ENCODE measurements at regions not wholly inside any gene's neighbourhood (a gene's known extent, or its start where the extent isn't known, plus 50 kb on each side); places are given as distances from the start of the nearest gene placed in this dataset.

DNA sequence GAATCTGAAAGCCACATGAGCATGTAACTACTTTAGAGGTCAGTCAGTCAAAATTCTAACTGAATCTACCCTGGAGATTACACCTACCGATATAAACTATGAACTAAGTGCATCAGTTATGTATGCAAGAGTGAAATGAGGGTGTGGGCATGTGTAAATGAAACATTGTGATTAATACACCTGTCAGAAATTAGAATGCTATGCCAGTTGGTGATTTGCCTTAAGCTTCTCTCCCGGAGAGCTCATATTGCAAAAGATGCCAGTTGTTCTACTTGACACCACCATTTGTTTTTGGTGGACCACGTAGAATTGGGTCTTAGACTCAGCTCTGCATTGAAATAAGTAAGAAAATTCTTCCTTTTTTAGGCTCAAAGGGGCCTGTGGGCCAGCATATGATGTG lies 91.0 kb upstream of the KBTBD8 start (continued):
- TF ChIP-seq, protein P1, sequence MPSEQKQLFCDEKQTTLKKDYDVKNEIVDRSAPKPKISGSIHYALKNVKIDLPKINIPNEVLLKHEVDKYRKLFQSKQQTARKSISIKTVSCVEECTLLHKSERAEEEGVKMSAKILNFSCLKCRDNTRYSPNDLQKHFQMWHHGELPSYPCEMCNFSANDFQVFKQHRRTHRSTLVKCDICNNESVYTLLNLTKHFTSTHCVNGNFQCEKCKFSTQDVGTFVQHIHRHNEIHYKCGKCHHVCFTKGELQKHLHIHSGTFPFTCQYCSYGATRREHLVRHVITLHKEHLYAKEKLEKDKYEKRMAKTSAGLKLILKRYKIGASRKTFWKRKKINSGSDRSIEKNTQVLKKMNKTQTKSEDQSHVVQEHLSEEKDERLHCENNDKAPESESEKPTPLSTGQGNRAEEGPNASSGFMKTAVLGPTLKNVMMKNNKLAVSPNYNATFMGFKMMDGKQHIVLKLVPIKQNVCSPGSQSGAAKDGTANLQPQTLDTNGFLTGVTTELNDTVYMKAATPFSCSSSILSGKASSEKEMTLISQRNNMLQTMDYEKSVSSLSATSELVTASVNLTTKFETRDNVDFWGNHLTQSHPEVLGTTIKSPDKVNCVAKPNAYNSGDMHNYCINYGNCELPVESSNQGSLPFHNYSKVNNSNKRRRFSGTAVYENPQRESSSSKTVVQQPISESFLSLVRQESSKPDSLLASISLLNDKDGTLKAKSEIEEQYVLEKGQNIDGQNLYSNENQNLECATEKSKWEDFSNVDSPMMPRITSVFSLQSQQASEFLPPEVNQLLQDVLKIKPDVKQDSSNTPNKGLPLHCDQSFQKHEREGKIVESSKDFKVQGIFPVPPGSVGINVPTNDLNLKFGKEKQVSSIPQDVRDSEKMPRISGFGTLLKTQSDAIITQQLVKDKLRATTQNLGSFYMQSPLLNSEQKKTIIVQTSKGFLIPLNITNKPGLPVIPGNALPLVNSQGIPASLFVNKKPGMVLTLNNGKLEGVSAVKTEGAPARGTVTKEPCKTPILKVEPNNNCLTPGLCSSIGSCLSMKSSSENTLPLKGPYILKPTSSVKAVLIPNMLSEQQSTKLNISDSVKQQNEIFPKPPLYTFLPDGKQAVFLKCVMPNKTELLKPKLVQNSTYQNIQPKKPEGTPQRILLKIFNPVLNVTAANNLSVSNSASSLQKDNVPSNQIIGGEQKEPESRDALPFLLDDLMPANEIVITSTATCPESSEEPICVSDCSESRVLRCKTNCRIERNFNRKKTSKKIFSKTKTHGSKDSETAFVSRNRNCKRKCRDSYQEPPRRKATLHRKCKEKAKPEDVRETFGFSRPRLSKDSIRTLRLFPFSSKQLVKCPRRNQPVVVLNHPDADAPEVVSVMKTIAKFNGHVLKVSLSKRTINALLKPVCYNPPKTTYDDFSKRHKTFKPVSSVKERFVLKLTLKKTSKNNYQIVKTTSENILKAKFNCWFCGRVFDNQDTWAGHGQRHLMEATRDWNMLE (tag by site-specific recombination; conservative IDR thresholded peaks at IDR 0.05; ENCODE audit: low read depth), result no peak
- TF ChIP-seq, protein P2, sequence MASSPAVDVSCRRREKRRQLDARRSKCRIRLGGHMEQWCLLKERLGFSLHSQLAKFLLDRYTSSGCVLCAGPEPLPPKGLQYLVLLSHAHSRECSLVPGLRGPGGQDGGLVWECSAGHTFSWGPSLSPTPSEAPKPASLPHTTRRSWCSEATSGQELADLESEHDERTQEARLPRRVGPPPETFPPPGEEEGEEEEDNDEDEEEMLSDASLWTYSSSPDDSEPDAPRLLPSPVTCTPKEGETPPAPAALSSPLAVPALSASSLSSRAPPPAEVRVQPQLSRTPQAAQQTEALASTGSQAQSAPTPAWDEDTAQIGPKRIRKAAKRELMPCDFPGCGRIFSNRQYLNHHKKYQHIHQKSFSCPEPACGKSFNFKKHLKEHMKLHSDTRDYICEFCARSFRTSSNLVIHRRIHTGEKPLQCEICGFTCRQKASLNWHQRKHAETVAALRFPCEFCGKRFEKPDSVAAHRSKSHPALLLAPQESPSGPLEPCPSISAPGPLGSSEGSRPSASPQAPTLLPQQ (tag by site-specific recombination; IDR thresholded peaks at IDR 0.05), result no peak
- no peak for TF ChIP-seq ZSCAN23 (tag by site-specific recombination; IDR thresholded peaks at IDR 0.05)
- TF ChIP-seq, protein P3, sequence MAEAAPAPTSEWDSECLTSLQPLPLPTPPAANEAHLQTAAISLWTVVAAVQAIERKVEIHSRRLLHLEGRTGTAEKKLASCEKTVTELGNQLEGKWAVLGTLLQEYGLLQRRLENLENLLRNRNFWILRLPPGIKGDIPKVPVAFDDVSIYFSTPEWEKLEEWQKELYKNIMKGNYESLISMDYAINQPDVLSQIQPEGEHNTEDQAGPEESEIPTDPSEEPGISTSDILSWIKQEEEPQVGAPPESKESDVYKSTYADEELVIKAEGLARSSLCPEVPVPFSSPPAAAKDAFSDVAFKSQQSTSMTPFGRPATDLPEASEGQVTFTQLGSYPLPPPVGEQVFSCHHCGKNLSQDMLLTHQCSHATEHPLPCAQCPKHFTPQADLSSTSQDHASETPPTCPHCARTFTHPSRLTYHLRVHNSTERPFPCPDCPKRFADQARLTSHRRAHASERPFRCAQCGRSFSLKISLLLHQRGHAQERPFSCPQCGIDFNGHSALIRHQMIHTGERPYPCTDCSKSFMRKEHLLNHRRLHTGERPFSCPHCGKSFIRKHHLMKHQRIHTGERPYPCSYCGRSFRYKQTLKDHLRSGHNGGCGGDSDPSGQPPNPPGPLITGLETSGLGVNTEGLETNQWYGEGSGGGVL (tag by site-specific recombination; IDR thresholded peaks at IDR 0.05), result no peak
- TF ChIP-seq, protein P4, sequence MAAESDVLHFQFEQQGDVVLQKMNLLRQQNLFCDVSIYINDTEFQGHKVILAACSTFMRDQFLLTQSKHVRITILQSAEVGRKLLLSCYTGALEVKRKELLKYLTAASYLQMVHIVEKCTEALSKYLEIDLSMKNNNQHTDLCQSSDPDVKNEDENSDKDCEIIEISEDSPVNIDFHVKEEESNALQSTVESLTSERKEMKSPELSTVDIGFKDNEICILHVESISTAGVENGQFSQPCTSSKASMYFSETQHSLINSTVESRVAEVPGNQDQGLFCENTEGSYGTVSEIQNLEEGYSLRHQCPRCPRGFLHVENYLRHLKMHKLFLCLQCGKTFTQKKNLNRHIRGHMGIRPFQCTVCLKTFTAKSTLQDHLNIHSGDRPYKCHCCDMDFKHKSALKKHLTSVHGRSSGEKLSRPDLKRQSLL (tag by site-specific recombination; IDR thresholded peaks at IDR 0.05), result no peak
- TF ChIP-seq ZNF785 (tag by site-specific recombination; IDR thresholded peaks at IDR 0.05), result no peak
- TF ChIP-seq ATF2 (tag by site-specific recombination; IDR thresholded peaks at IDR 0.05; ENCODE audit: low read depth), result no peak
- no peak for TF ChIP-seq ZNF2 (tag by site-specific recombination; IDR thresholded peaks at IDR 0.05)
- TF ChIP-seq, protein P5, sequence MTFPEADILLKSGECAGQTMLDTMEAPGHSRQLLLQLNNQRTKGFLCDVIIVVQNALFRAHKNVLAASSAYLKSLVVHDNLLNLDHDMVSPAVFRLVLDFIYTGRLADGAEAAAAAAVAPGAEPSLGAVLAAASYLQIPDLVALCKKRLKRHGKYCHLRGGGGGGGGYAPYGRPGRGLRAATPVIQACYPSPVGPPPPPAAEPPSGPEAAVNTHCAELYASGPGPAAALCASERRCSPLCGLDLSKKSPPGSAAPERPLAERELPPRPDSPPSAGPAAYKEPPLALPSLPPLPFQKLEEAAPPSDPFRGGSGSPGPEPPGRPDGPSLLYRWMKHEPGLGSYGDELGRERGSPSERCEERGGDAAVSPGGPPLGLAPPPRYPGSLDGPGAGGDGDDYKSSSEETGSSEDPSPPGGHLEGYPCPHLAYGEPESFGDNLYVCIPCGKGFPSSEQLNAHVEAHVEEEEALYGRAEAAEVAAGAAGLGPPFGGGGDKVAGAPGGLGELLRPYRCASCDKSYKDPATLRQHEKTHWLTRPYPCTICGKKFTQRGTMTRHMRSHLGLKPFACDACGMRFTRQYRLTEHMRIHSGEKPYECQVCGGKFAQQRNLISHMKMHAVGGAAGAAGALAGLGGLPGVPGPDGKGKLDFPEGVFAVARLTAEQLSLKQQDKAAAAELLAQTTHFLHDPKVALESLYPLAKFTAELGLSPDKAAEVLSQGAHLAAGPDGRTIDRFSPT (tag by site-specific recombination; IDR thresholded peaks at IDR 0.05), result no peak
- no peak for TF ChIP-seq ZNF175 (tag by site-specific recombination; IDR thresholded peaks at IDR 0.05)
- TF ChIP-seq ZNF830 (tag by site-specific recombination; IDR thresholded peaks at IDR 0.05; ENCODE audit: low read depth), result no peak
- TF ChIP-seq ZNF23 (tag by site-specific recombination; IDR thresholded peaks at IDR 0.05; ENCODE audit: borderline replicate concordance), result no peak

Measured in HEK293 (cell line).